DND-41 (cell line): ENCODE measurements at regions not wholly inside any gene's neighbourhood (a gene's known extent, or its start where the extent isn't known, plus 50 kb on each side); places are given as distances from the start of the nearest gene placed in this dataset.

Experiments
- EZH2 ChIP-seq: IDR thresholded peaks from 3 replicates; pipeline ENCODE4 v1.6.1; 2012; ENCODE audit warnings: borderline replicate concordance, low read depth, mild to moderate bottlenecking, moderate library complexity, low read length, inconsistent platforms; ENCODE audit not compliant: severe bottlenecking
- TF ChIP-seq, protein P1 (sequence below): IDR thresholded peaks from 2 replicates; pipeline ENCODE4 v1.5.1; 2012; ENCODE audit warnings: borderline replicate concordance, low read length, moderate library complexity, mild to moderate bottlenecking; ENCODE audit not compliant: poor library complexity, severe bottlenecking; ENCODE audit errors: extremely low read depth

DNA sequence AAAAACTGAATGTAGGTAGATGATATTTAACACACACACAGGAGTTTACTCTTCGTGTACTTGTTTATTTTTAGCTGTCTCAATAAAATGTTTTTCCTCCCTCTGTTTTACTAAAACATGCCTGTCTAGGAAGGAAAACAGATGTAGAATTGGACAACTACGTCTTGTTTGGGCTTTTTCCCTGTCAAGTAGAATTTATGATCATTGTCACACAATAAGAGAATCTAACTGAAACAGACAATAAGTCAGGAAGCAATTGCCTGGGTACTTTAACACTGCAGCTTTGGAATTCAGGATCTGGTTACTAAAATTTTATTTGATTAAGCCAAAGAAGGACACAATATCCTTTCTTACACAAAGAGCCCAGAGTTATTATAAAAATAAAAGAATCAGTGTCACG is 164.2 kb downstream of the ZDHHC21 start:
- no peak for TF ChIP-seq EZH2
- TF ChIP-seq, protein P1, sequence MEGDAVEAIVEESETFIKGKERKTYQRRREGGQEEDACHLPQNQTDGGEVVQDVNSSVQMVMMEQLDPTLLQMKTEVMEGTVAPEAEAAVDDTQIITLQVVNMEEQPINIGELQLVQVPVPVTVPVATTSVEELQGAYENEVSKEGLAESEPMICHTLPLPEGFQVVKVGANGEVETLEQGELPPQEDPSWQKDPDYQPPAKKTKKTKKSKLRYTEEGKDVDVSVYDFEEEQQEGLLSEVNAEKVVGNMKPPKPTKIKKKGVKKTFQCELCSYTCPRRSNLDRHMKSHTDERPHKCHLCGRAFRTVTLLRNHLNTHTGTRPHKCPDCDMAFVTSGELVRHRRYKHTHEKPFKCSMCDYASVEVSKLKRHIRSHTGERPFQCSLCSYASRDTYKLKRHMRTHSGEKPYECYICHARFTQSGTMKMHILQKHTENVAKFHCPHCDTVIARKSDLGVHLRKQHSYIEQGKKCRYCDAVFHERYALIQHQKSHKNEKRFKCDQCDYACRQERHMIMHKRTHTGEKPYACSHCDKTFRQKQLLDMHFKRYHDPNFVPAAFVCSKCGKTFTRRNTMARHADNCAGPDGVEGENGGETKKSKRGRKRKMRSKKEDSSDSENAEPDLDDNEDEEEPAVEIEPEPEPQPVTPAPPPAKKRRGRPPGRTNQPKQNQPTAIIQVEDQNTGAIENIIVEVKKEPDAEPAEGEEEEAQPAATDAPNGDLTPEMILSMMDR = no peak
